ENCODE measurements at regions not wholly inside any gene's neighbourhood (a gene's known extent, or its start where the extent isn't known, plus 50 kb on each side); places are given as distances from the start of the nearest gene placed in this dataset.

GRCh38 chr2:217642944-217643343 is 359.9 kb downstream of the TNS1 start:
- H3K4me3 ChIP-seq (ENCODE audit: low read depth, low read length): no peak overlapping the region
- no peak for TF ChIP-seq MYC (IDR thresholded peaks at IDR 0.05; ENCODE audit: low read depth, low read length)
- TF ChIP-seq MAX (IDR thresholded peaks at IDR 0.05; ENCODE audit: low read depth, low read length): no peak
- TF ChIP-seq CTCF (IDR thresholded peaks at IDR 0.05; ENCODE audit: low read depth, low read length): no peak
- no peak for TF ChIP-seq POLR2A (IDR thresholded peaks at IDR 0.05; ENCODE audit: extremely low read depth, insufficient read length)
- DNase-seq (ENCODE audit: low read depth): no peak

GRCh38 chr2:217641960-217642359 is 360.8 kb downstream of the TNS1 start:
- H3K4me3 ChIP-seq (ENCODE audit: low read depth, low read length): no peak overlapping the region
- TF ChIP-seq MYC (IDR thresholded peaks at IDR 0.05; ENCODE audit: low read depth, low read length) (no peak), MAX (IDR thresholded peaks at IDR 0.05; ENCODE audit: low read depth, low read length) (no peak), CTCF (IDR thresholded peaks at IDR 0.05; ENCODE audit: low read depth, low read length) (no peak), POLR2A (IDR thresholded peaks at IDR 0.05; ENCODE audit: extremely low read depth, insufficient read length) (no peak)
- DNase-seq (ENCODE audit: low read depth): no peak

GRCh38 chr2:217639481-217639880 is 363.3 kb downstream of the TNS1 start:
- DNase-seq (ENCODE audit: low read depth): no peak
- TF ChIP-seq CTCF (IDR thresholded peaks at IDR 0.05; ENCODE audit: low read depth, low read length): no peak
- no peak for TF ChIP-seq MYC (IDR thresholded peaks at IDR 0.05; ENCODE audit: low read depth, low read length)
- TF ChIP-seq POLR2A (IDR thresholded peaks at IDR 0.05; ENCODE audit: extremely low read depth, insufficient read length): no peak
- no peak for TF ChIP-seq MAX (IDR thresholded peaks at IDR 0.05; ENCODE audit: low read depth, low read length)
- no peak overlapping the region for H3K4me3 ChIP-seq (ENCODE audit: low read depth, low read length)

- no peak for DNase-seq (ENCODE audit: low read depth)
- no peak overlapping the region for H3K4me3 ChIP-seq (ENCODE audit: low read depth, low read length)
- TF ChIP-seq CTCF (IDR thresholded peaks at IDR 0.05; ENCODE audit: low read depth, low read length): no peak
- no peak for TF ChIP-seq MAX (IDR thresholded peaks at IDR 0.05; ENCODE audit: low read depth, low read length)
- no peak for TF ChIP-seq MYC (IDR thresholded peaks at IDR 0.05; ENCODE audit: low read depth, low read length)
- no peak for TF ChIP-seq POLR2A (IDR thresholded peaks at IDR 0.05; ENCODE audit: extremely low read depth, insufficient read length)
These were observed 364.3 kb downstream of the TNS1 start for GRCh38 chr2:217638533-217638932.

GRCh38 chr2:217638031-217638430 is 364.8 kb downstream of the TNS1 start:
- no peak for DNase-seq (ENCODE audit: low read depth)
- H3K4me3 ChIP-seq (ENCODE audit: low read depth, low read length): no peak overlapping the region
- TF ChIP-seq MYC (IDR thresholded peaks at IDR 0.05; ENCODE audit: low read depth, low read length): no peak
- no peak for TF ChIP-seq CTCF (IDR thresholded peaks at IDR 0.05; ENCODE audit: low read depth, low read length)
- no peak for TF ChIP-seq POLR2A (IDR thresholded peaks at IDR 0.05; ENCODE audit: extremely low read depth, insufficient read length)
- TF ChIP-seq MAX (IDR thresholded peaks at IDR 0.05; ENCODE audit: low read depth, low read length): no peak

Data from NB4 (cell line).